ENCODE measurements at regions not wholly inside any gene's neighbourhood (a gene's known extent, or its start where the extent isn't known, plus 50 kb on each side); places are given as distances from the start of the nearest gene placed in this dataset.

DNA sequence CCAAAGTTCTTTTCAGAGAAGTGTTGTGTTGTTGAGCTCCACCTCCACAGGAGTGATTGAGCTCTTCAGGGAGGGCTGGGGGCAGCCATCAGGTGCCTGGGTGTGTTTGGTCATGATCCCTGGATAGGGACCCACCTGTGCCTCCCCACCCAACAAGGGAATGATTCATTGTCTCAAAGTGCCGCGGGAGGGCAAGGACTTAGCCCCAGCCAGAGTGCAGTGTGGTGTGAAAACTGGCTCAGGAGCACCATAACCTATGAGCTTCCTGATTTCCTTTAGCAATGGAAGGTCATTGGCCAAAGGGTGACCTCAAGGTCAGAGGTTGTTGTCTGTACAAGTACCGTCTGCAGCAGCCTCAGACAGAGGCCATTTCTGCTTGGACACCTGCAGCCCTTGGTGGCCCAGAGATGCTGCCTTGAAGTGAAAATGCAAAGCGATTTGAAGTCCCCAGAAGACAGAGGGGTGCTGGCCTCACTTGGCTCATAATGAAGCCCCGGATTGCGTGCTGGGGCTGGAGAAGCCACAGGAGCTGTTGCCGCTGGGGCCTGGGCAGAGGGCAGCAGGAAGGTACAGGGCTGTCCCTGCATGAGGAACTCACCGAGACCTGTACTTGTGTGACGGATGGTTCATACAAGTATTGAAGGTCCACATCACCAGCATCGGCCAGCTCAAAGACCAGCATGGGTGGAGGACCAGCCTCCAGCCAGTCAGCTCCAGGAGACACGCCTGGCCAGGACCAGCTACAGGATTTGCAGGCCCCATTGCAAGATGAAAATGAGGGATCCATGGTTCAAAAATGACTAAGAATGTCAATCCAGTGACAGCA, 100.6 kb upstream of the DUSP22 start:
- Mint-ChIP-seq H3K36me3 (peaks cover 0 to 3% (median 0%) of the 10 kb centered on the region in 3 donors), H3K27ac (peak overlapping the region in 2 of 8 donors; percentile 83 to 84), H3K9me3 (no peaks in the 10 kb centered on the region), H3K27me3 (peaks cover 0 to 1% of the 10 kb centered on the region in 2 donors), H3K4me1 (peaks cover 55 to 67% (median 66%) of the 10 kb centered on the region in 3 donors), H3K4me3 (peak overlapping the region in 1 of 7 donors; percentile 4)
- H3K4me1 ChIP-seq (ENCODE audit: insufficient read depth, low read length) = peaks cover 56% of the 10 kb centered on the region
- ChIA-PET CTCF (interaction anchor here (1.1 to 4.6 kb wide), 5 partner anchors 43 to 401 kb away, joined by 3 to 27 read pairs (median 6); partner anchors contain the start of gene IRF4), POLR2A (no interaction called here)
- DNase-seq = no peak
- H3K9me3 ChIP-seq (ENCODE audit: low read length) = no peaks in the 10 kb centered on the region
- no peak overlapping the region for H3K4me3 ChIP-seq (ENCODE audit: low read length)
- H3K27me3 ChIP-seq (ENCODE audit: insufficient read depth, low read length, poor library complexity, severe bottlenecking) = no peaks in the 10 kb centered on the region
- no peak overlapping the region for H3K27ac ChIP-seq (ENCODE audit: low read depth, low read length)
- no peaks in the 10 kb centered on the region for H3K36me3 ChIP-seq (ENCODE audit: insufficient read depth, low read length)

DNA sequence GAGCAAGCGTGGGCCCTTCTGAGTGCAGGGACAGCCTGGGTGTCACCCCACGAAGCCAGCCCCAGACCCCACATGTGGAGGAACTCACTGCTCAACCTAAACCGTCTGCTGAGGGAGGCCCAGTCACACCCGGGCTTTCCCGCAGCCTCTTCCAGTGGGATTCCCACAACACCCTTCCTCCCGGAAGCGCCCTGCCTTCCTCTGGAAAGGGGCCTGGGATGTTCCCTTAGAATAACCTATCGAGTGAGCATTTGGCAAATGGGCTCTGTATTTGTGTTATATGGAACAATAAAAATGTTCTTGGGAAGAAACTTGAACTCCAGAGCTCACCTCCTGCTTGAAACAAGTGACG, 100.0 kb upstream of the DUSP22 start:
- H3K27ac Mint-ChIP-seq = peak overlapping the region in 2 of 8 donors; percentile 83 to 84

DNA sequence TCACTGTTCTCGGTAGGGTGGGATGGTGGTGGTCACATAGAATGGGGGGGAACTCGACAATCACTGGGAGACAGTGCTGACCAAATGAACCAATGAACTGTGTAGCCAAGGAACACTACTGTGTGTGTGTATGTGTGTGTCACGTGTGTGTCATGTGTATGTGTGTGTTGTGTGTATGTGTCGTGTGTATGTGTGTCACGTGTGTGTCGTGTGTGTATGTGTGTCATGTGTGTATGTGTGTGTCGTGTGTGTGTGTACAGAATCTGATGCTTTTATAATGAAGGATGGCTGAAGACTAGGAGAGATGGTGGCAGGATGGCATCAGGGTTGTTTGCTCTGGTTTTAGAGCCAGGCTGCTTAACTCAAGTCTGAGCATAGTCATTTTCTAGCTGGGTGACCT, 99.1 kb upstream of the DUSP22 start:
- H3K4me1 Mint-ChIP-seq = peaks cover 56 to 72% (median 67%) of the 10 kb centered on the region in 3 donors
- Histone ChIP-seq H3K4me3 (ENCODE audit: low read length) (no peak overlapping the region), H3K36me3 (ENCODE audit: insufficient read depth, low read length) (no peaks in the 10 kb centered on the region), H3K9me3 (ENCODE audit: low read length) (no peaks in the 10 kb centered on the region), H3K4me1 (ENCODE audit: insufficient read depth, low read length) (peaks cover 56% of the 10 kb centered on the region), H3K27me3 (ENCODE audit: insufficient read depth, low read length, poor library complexity, severe bottlenecking) (no peaks in the 10 kb centered on the region), H3K27ac (ENCODE audit: low read depth, low read length) (no peak overlapping the region)
- H3K27me3 Mint-ChIP-seq = peaks cover 0 to 1% of the 10 kb centered on the region in 2 donors
- peak overlapping the region; percentile 0 to 87 (median 78) for H3K27ac Mint-ChIP-seq
- peaks cover 0 to 3% (median 0%) of the 10 kb centered on the region in 3 donors for H3K36me3 Mint-ChIP-seq
- H3K4me3 Mint-ChIP-seq = peak overlapping the region in 1 of 7 donors; percentile 63
- ChIA-PET POLR2A (interaction anchor here (0.7 kb wide), 1 partner anchor 78 kb away, joined by 3 read pairs; no protein-coding TSS in a partner anchor), CTCF (interaction anchor here (1.2 to 1.8 kb wide), 2 partner anchors 13 to 358 kb away, joined by 3 read pairs; no protein-coding TSS in a partner anchor)
- H3K9me3 Mint-ChIP-seq = no peaks in the 10 kb centered on the region
- DNase-seq = no peak

More for the DNA sequence above, 100.0 kb upstream of the DUSP22 start:
- Mint-ChIP-seq H3K27me3 (peaks cover 0 to 1% of the 10 kb centered on the region in 2 donors), H3K4me1 (peaks cover 56 to 72% (median 67%) of the 10 kb centered on the region in 3 donors), H3K4me3 (peak overlapping the region in 1 of 7 donors; percentile 4), H3K9me3 (no peaks in the 10 kb centered on the region), H3K36me3 (peaks cover 0 to 3% (median 0%) of the 10 kb centered on the region in 3 donors)
- Histone ChIP-seq H3K36me3 (ENCODE audit: insufficient read depth, low read length) (no peaks in the 10 kb centered on the region), H3K9me3 (ENCODE audit: low read length) (no peaks in the 10 kb centered on the region), H3K27me3 (ENCODE audit: insufficient read depth, low read length, poor library complexity, severe bottlenecking) (no peaks in the 10 kb centered on the region), H3K4me3 (ENCODE audit: low read length) (no peak overlapping the region), H3K27ac (ENCODE audit: low read depth, low read length) (no peak overlapping the region), H3K4me1 (ENCODE audit: insufficient read depth, low read length) (peaks cover 56% of the 10 kb centered on the region)
- DNase-seq = no peak
- ChIA-PET POLR2A (interaction anchor here (0.7 kb wide), 1 partner anchor 79 kb away, joined by 3 read pairs; no protein-coding TSS in a partner anchor), CTCF (interaction anchor here (1.9 to 4.6 kb wide), 2 partner anchors 43 to 202 kb away, joined by 6 to 27 read pairs; partner anchors contain the start of gene IRF4)

DNA sequence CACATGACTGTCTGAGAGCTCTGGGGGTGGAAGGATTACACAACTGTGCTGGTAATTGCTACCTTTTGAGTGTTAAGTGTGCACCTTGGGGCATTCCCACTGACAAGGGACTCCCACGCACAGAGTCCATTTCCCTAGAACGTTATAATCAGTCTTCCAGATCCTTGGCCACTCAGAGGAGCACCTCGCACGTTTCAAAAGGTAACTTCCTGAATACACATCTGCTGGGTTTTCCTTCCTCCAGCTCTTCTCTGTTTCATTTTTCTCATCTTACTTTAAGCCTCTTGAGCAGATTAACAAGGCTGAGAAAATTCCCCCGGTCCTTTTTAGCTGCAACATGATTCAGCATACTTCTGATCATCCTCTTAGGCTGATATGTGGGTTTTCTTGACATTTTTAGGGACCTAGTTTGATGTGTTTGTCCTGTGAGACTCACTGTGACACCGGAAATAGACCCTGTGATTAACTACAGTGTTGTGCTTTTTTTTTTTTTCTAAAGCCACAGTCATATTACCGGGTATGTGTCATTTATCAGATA, 98.4 kb upstream of the DUSP22 start:
- no peak overlapping the region for H3K27ac ChIP-seq (ENCODE audit: low read depth, low read length)
- no peaks in the 10 kb centered on the region for H3K9me3 ChIP-seq (ENCODE audit: low read length)
- H3K27me3 ChIP-seq (ENCODE audit: insufficient read depth, low read length, poor library complexity, severe bottlenecking) = no peaks in the 10 kb centered on the region
- H3K9me3 Mint-ChIP-seq = no peaks in the 10 kb centered on the region
- peak in 2 of 5 donors; percentile 17 to 42 for DNase-seq
- H3K27me3 Mint-ChIP-seq = peaks cover 0 to 1% of the 10 kb centered on the region in 2 donors
- H3K36me3 ChIP-seq (ENCODE audit: insufficient read depth, low read length) = no peaks in the 10 kb centered on the region
- POLR2A ChIA-PET = interaction anchor here (0.7 kb wide), 1 partner anchor 378 kb away, joined by 3 read pairs; no protein-coding TSS in a partner anchor
- peaks cover 53% of the 10 kb centered on the region for H3K4me1 ChIP-seq (ENCODE audit: insufficient read depth, low read length)
- peak overlapping the region in 6 of 7 donors; percentile 14 to 78 (median 54) for H3K4me3 Mint-ChIP-seq
- peak overlapping the region; percentile 3 for H3K4me3 ChIP-seq (ENCODE audit: low read length)
- H3K4me1 Mint-ChIP-seq = peaks cover 54 to 68% (median 64%) of the 10 kb centered on the region in 3 donors
- H3K36me3 Mint-ChIP-seq = peaks cover 0 to 3% (median 0%) of the 10 kb centered on the region in 3 donors
- peak overlapping the region; percentile 49 to 88 (median 82) for H3K27ac Mint-ChIP-seq
- CTCF ChIA-PET = interaction anchor here (1.2 to 1.8 kb wide), 2 partner anchors 13 to 357 kb away, joined by 3 read pairs; no protein-coding TSS in a partner anchor

DNA sequence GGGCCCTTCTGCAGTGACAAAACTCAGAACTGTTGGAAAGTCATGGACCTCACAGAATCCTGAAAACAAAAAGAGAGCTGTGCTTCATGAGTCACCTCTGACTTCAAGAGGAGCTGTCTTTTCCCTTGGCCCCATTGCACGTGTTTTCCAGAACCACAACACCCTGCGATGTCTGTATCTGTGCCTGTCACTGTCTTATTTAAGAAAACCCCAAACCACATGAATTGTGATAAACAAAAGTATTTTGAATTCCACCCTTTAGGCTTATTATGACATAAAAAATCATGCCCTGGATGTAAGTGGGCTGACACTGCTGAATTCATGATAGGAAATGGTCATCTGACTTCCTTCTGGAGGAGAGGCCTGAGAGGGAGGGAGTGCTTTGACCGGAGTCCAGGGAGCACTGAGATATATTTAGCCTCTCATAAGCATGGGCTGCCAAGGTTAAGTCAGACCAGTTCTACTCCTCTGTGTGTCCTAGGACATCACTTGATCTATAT, 96.4 kb upstream of the DUSP22 start:
- Histone ChIP-seq H3K4me1 (ENCODE audit: insufficient read depth, low read length) (peaks cover 33% of the 10 kb centered on the region), H3K36me3 (ENCODE audit: insufficient read depth, low read length) (no peaks in the 10 kb centered on the region), H3K9me3 (ENCODE audit: low read length) (no peaks in the 10 kb centered on the region), H3K27ac (ENCODE audit: low read depth, low read length) (no peak overlapping the region), H3K27me3 (ENCODE audit: insufficient read depth, low read length, poor library complexity, severe bottlenecking) (no peaks in the 10 kb centered on the region), H3K4me3 (ENCODE audit: low read length) (no peak overlapping the region)
- CTCF ChIA-PET = interaction anchor here (1.0 to 1.6 kb wide), 4 partner anchors 10 to 197 kb away, joined by 3 to 5 read pairs (median 4); no protein-coding TSS in a partner anchor
- Mint-ChIP-seq H3K27ac (peak overlapping the region in 5 of 8 donors; percentile 2 to 80 (median 61)), H3K36me3 (peaks cover 0 to 3% (median 0%) of the 10 kb centered on the region in 3 donors), H3K4me3 (peak overlapping the region in 4 of 7 donors; percentile 19 to 63 (median 26)), H3K4me1 (peaks cover 37 to 47% (median 44%) of the 10 kb centered on the region in 3 donors), H3K9me3 (no peaks in the 10 kb centered on the region), H3K27me3 (peaks cover 0 to 2% of the 10 kb centered on the region in 2 donors)
- POLR2A ChIA-PET = interaction anchor here (1.0 kb wide), 1 partner anchor 97 kb away, joined by 5 read pairs; no protein-coding TSS in a partner anchor
- peak in 3 of 5 donors; percentile 18 to 74 (median 55) for DNase-seq

DNA sequence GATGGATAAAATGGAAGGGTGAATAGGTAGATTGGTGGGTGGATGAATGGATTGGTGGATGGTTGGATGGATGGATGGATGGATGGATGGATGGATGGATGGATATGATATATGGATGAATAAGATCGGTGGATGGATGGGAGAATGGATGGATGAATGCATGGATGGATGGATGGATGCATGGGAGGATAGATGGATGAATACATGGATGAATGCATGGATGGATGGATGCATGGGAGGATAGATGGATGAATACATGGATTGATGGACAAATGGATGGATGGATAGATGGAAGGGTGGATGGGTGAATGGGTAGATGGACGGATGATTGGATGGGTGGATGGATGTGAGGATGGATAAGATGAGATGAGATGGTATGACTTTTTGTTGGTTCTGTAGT, 95.7 kb upstream of the DUSP22 start:
- Histone ChIP-seq H3K4me1 (ENCODE audit: insufficient read depth, low read length) (peaks cover 32% of the 10 kb centered on the region), H3K27ac (ENCODE audit: low read depth, low read length) (no peak overlapping the region), H3K9me3 (ENCODE audit: low read length) (no peaks in the 10 kb centered on the region), H3K27me3 (ENCODE audit: insufficient read depth, low read length, poor library complexity, severe bottlenecking) (no peaks in the 10 kb centered on the region), H3K36me3 (ENCODE audit: insufficient read depth, low read length) (no peaks in the 10 kb centered on the region), H3K4me3 (ENCODE audit: low read length) (no peak overlapping the region)
- peaks cover 37 to 44% (median 39%) of the 10 kb centered on the region in 3 donors for H3K4me1 Mint-ChIP-seq
- peaks cover 0 to 3% (median 0%) of the 10 kb centered on the region in 3 donors for H3K36me3 Mint-ChIP-seq
- H3K27me3 Mint-ChIP-seq = peaks cover 0 to 2% of the 10 kb centered on the region in 2 donors
- POLR2A ChIA-PET = no interaction called here
- peak overlapping the region in 3 of 8 donors; percentile 2 to 57 (median 12) for H3K27ac Mint-ChIP-seq
- DNase-seq = no peak
- peak overlapping the region in 1 of 7 donors; percentile 11 for H3K4me3 Mint-ChIP-seq
- CTCF ChIA-PET = no interaction called here
- no peaks in the 10 kb centered on the region for H3K9me3 Mint-ChIP-seq

DNA sequence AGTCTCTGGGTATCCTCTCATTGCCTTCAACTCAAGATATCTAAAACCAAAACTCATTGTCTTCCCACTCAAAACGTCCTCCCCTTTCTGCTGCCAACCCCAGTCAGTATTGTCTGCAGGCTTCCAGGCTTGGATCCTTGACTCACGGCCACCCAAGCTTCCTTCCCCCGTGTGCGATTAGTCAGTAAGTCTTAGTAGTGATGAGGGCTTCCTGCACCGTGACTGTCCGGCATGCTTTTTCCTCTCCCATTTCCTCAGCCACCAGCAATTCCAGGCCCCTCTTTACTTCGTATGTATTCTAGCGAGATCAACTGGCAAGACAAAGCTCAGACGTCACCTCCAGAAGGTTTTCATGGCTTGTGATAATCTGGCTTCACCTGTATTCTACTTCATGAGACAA, 88.6 kb upstream of the DUSP22 start:
- Mint-ChIP-seq H3K9me3 (no peaks in the 10 kb centered on the region), H3K27me3 (peaks cover 0 to 4% of the 10 kb centered on the region in 2 donors), H3K27ac (peak overlapping the region in 1 of 8 donors; percentile 2), H3K4me3 (no peak overlapping the region), H3K4me1 (peaks cover 0 to under 1% (median under 1%) of the 10 kb centered on the region in 3 donors), H3K36me3 (no peaks in the 10 kb centered on the region)
- Histone ChIP-seq H3K27me3 (ENCODE audit: insufficient read depth, low read length, poor library complexity, severe bottlenecking) (no peaks in the 10 kb centered on the region), H3K4me1 (ENCODE audit: insufficient read depth, low read length) (no peaks in the 10 kb centered on the region), H3K4me3 (ENCODE audit: low read length) (no peak overlapping the region), H3K36me3 (ENCODE audit: insufficient read depth, low read length) (no peaks in the 10 kb centered on the region), H3K27ac (ENCODE audit: low read depth, low read length) (no peak overlapping the region), H3K9me3 (ENCODE audit: low read length) (no peaks in the 10 kb centered on the region)
- ChIA-PET CTCF (interaction anchor here (1.5 to 1.6 kb wide), 2 partner anchors 14 to 22 kb away, joined by 3 to 4 read pairs; no protein-coding TSS in a partner anchor), POLR2A (no interaction called here)
- no peak for DNase-seq

Measured in CD8-positive, alpha-beta memory T cell (primary cell).